RKO (cell line): ENCODE measurements at regions not wholly inside any gene's neighbourhood (a gene's known extent, or its start where the extent isn't known, plus 50 kb on each side); places are given as distances from the start of the nearest gene placed in this dataset.
A peak's percentile ranks its signal among the peaks of the same experiment; 100 is the strongest.

ENCODE experiments used
- DNase-seq: peaks from one replicate; pipeline ENCODE4 v3.0.0-alpha.2; 2016; ENCODE audit warnings: low spot score

DNA sequence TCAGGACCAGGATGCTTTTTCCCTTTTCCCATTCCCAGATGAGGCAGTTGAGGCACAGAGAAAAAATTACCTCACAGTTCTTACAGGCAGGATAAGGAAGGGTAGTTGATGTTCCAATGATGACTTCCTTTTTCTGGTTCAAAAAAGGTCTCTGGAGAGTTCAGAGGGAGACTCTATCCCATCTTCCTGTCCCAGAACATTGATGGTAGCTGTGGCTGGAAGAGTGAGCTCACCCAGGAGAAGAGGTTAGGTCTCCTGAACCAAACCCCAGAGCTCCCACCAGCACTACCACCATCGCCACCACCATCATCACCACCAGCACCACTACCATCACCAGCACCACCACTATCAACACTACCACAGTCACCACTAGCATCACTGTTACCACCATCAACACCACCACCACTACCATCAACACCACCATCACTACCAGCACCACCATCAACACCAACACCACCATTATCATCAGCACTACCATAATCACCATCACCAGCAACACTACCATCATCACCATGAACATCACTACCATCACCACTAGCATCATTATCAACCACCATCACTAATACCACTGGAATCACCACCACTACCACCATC lies 105.5 kb upstream of the RUNX3 start:
- no peak for DNase-seq

DNA sequence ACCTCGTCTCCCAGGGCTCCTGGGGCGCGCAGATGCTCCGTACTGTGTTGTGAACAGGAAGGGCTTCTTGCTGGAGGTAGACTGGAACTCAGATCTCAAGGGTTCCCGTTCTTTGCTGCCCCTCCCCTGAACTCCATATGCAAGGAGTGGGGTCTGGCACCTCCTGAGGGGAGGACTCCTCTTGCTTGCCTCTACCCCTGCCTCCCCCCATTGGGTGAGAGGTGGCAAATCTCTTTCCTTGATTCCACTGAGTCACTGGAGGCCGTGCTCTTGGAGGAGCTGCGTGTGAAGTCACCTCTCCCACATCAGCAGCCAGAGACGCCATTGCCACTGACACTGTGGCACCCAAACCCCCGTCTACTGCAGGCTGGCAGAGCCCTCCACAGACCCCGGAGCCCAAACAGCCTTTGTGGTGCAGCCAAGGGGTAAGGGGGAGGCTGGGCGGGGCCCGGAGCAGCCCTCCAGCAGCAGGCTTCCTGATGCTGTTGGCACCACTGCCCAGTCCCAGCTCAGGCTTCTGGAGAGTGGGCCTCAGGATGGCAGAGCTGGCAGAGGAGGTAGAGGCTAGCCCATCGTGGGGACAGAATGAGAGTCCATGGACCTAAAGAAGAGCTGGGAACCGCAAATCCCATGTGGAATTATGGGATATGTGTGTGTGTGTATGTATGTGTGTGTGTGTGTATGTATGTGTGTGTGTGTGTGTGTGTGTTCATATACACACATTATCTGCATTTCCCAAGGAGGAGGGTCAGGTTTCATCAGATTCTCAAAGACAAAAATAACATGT lies 104.9 kb upstream of the RUNX3 start:
- no peak for DNase-seq

DNA sequence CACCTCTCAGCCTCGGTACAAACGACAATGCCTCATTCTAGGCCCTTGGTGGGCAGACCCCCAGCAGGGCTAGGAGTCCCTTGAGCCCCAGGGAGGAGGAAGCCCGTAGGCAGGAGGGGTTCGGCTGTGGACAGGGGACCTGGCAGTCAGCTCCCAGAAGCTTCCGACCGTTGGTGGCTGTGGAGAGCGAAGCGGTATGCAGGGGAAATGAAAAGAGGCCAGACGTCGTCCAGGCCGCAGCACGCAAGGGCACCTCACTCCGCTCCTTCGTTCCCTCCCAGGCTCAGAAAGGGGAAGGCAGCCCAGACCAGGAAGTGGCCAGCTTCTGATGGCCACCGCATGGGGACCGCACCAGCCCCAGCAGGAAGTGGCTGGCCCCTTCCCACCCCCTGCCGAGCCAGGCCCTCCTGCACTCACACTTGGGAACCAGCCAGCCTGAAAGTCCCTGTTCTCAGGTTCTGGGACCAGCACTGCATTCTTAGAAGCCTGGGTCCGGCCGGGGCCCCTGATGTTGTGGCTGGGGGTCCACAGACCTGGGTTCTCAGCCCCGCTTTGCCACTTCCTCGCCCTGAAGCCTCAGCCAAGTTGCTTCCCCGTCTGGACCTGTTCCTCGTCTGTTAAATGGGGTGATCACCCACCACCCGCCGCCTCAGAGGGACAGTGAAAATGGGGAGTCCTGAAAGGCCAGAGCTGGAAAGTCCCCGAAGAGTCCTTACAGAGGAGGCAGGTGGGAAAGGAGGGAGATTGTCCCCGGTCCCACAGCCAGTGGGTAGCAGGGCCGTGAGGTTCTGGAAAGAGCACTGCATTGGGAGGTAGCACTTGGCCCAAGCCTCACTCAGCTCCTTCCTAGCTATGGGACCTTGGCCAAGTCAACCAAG lies 104.0 kb upstream of the RUNX3 start:
- DNase-seq = no peak

DNA sequence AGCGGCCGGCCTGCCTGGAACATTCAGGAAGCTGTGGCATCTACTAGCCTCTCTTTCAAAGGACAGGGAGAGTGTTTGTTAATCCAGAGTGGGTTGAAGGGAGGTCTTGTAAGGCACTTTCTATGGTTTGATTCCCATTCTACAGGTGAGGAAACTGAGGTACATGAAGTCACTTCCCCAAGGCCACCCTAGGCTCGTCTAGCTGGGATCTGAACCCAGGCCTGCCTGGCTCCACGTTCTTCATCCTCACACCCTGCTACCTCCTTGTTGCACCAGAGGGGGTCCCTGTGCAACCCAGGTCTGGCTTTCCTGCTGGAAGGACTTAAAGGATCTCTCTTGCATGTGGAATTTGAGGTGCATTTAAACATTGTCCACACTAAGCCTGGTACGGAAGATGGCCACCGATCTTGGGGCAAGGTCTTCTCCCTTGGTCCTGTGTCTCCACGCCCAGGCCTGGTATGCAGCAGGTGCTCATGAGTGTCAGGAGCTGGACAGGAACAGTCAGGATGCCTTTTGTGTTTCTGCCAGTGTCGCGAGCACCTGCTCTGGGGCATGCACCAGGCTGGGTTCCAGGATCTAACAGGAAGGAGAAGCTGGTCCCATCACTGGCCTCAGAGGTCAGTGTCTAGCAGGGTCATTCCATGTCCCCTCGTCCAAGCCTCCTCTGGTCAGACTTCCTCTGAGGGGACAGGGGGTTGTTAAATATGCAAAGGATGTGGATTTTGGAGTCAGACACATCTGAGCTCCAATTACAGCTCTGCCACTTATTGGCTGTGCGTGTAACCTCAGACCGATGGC lies 103.2 kb upstream of the RUNX3 start:
- no peak for DNase-seq

DNA sequence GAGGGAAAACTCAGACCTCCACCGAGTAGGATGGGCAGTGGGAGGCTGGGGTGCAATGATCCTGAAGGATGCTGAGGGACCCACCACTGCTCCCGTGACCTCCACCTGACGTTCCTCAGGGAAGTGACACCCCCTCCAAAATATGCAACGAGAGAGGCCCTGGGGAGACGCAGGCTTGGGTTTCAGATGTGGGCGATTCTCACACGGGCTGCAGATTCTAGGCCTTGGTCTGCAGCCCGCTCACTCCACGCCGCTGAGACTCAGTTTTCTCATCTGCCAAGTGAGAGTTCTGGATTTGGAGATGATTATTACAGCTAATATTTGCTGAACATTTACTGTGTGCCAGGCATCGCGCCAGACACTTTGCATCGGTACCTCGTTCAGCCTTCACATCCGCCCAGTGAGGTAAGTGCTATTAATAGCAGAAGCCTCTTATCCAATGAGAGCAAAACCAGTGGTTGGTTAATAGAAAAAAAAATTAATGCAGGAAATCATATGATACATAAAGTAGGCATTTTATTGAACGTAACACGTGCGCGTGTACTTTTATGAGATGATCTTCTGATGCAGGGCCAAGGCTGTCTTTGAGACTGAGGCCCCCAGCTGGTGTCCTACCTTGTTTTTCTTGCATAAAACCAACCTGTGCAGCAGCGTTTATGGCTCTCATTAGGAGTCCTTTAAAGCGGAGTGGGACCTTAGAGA lies 102.0 kb upstream of the RUNX3 start:
- DNase-seq = no peak

DNA sequence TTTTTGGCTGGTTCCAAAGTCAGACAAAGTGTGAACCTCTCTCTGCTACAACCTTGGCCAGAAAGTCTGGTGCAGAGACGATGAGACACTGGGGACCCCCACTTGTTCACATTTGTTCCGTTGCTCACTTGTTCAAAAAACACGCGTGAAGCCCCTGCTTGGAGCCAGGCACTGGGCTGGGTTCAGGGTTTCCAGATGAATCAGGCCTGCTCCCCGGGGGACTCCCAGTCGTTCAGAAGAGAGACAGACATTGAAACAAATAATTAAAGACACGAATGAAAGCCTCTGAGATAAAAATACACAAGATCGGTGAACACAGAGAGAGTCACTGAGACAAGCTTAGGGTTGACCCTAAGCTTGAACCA lies 101.5 kb upstream of the RUNX3 start:
- no peak for DNase-seq

DNA sequence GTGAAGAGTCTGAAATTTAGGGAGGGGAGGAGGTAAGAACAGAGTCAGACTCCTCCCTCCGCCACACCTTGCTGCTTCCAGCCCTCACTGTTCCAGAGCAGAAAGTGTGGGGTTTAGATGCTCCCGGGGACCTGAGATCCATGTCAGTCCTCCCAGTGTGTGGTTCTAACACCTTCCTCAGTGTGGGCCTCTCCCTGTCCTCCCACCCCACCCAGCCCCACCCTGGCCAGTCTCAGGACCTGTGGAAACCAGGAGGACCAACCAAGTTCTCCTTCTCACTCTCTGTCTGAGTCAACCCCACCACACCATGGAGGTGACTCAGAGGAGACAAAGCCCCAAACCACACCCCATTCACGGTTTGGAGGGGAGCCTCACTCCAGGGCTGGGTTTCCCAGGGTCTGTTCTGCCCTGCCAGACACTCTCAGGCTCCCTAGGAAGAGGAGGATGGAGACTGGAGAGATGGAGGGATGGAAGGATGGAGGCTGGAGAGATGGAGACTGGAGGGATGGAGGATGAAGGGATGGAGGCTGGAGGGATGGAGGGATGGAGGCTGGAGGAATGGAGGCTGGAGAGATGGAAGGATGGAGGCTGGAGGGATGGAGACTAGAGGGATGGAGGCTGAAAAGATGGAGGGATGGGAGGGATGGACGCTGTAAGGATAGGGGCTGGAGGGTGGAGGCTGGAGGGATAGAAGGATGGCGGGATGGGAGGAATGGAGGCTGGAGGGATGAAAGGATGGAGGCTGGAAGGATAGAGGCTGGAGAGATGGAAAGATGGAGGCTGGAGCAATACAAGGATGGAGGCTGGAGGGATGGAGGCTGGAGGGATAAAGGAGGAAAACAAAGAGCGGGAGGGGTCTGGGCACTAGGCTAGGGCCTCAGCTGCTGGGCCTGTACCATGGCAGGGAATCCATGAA lies 100.9 kb upstream of the RUNX3 start:
- no peak for DNase-seq

DNA sequence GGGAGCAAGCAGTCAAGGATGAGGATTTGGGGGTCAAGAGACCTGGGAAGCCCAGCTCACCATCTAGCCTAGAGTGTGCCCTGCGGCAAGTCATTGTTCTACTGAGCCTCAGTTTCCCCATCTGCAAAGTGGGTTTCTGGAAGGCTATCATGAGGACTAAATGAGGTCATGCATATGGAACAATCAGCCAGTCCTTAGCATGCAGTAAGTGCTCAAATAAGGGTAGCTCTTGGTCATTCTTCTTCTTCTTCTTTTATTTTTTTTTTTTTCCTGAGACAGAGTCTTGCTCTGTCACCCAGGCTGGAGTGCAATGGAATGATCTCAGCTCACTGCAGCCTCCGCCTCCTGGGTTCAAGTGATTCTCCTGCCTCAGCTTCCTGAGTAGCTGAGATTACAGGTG lies 99.9 kb upstream of the RUNX3 start:
- no peak for DNase-seq

DNA sequence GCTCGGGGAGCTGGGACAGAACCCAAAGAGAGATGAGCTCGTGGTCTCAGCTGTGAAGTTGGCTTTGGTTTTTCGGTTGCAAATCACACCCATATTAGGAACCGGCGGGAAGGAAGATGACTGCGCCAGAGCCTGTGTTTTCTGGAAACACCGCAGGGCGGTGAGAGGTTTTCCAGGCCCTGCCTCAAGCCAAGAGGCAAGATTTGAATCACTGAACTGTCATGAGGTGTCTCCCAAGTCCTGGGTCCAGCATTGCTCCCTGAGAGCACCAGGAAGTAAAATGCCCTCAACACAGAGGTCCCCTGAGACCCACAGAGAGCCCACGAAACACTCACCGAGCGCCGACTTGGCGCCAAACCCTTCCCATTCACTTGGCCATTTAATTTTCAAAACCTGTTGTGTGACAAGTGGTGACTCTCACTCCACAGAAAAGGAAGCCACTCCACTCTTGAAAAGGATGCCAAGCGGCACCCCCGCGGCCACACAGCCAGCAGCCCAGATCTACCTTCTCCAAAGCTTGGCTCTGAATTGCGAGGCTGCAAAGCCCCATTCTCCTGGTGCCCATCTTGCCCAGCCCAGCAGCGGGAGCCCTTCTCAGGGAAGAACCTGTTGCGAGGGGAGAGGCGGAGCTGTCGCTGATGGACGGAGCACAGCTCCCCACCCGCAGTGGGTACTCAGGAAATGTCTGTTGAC lies 99.0 kb upstream of the RUNX3 start:
- no peak for DNase-seq

DNA sequence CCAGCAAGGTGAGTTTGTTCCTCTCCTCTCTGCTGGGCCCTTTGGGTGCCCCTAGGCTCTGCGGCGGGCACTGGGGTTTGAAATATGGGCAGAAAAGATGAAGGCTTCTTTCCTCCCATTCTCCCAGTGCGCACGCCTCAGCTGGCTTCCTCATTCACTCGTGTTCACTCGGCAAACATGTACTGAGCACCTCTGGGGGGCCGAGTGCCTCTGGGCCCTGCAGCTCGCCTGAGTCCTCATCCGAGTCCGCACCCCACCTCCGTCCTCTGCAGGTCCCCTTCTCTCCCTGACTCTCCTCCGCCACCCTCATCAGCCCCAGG lies 98.5 kb upstream of the RUNX3 start:
- DNase-seq = no peak

DNA sequence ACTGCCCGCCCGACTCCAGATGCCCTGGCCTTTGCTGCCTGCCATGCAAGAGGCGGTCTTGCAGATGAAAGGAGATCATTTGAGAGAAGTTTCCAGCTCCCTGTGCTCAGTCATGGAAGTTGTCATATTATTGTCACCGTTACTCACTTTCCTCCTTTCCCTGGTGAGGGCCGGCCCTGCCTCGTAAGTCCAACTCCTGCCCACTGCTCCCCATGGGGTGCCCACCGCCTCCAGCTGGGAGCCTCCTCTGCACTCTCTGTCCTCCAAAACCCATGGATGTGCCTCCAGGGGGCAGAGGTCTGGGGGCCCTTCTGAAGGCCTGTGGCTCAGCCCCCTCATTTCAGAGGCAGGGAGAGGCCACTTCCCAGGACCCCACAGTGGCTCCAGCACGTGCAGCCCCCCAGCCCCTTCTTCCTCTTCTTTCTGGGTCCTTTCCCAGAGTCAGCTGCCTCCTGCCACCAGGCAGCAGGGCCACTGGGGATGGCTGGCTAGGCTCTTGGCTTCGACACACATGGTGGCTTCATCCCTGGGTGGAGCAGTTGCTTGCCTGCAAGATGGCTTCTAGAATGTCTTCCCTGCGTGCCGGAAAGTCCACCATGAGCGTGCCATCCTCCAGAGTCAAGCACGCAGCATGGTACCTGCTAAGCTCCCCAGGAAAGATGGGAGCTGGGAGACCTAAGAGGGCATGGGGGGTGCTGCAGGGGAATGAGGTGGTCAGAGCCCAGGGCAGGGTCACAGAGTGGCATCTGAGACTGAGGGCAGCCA lies 97.9 kb upstream of the RUNX3 start:
- no peak for DNase-seq

DNA sequence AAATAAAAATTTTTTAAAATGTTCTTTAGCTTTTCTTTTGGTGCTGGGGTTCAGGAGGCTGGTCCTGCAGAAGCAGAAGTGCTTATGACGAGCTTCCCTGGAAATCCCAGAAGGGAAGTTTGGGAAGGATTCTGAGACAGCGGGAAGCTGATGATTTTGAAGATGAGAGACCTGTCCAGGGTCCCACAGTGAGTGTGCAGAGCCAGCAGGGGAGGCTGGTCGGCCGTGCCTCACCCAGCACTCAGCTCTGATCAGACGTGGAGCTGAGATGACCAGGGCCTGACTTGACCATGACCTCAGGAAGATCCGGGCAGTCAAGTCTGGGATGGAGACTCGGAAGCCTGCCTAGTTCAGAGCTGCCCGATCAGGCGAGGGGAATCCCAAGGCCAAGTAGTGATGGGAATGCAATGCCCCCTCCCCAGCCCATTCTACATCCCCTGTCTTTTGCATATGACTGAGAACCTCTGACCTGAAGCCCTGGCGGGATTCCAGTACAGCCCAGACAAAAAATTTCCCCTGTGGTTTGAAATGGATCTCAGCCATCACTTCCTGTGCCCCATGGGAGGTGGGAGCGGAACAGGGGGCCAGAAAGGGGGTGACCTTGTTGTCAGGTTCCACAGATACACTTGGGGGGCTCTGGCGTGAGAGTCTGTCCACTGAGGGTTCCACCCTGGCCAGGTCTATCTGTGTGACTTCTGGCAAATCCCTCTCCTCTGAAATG lies 96.8 kb upstream of the RUNX3 start:
- DNase-seq = no peak

DNA sequence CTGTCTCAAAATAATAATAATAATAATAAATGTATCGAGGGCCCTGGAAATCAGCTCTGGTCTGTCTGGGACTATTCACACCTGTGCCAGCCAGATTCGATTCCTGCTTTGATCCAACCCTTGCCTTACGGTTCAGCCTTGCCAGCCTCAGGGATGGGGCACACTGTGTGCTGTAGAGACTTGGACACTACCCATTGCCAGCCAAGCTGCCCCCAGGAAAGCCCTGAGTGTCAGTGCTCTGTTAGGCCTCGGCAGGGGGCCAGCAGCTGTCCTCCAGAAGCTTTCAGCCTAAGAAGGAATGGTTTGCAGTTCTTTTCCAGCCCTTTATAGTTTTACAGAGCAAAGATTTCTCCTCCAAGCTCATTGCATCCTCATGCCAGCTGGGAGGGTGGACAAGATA lies 96.2 kb upstream of the RUNX3 start:
- DNase-seq = no peak

DNA sequence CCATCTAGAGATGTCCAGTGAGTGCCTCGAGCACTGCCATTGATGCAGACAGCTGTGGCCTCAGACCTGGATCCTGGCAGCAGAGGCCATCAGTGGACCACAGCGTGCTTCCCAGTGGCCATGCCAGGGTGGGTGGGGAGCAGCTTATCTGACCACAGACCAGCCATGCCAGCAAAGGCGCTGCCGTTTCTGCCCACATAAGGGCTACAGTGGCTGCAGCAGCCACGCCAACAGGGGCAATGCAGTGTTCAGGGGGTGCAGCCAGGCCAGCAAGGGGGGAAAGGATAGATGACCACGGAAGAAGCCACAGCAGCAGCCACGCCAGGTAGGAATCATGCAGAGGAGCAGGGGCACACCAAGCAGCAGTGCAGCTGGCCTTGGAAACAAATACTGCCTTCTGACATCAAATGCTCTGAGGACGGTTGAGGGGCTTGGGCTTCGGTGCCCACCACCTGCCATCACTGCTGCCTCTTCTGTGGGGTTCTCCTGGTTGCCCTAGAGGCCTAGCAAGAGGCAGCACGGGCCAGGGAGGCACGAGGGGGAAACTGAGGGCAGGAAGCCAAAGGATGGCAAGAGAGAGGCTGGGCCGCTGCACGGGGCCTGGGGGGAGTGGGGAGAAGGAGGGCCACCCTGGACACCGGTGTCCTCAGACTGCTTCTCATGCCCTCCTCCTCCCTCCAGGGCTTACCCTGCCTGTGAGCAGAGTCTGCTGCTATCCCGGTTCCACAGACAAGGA lies 94.7 kb upstream of the RUNX3 start:
- no peak for DNase-seq

DNA sequence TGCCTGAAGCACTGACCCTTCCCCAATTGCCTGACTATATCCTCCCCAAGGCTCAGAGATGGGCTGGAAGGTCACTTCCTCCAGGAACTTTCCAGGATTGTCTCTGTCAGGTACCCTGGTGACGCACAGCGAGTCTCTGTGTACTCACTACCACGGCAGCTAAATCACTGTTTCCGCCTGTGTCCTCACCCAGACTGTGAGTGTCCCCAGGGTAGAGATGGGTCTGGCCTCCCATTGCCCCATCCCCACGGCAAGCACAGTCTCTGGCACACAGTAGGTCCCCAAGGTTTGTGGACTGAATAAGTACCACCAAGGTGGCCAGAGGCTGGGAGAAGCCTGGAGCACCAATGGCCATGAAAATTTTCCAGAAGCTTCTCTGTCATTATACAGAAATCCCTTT lies 93.8 kb upstream of the RUNX3 start:
- no peak for DNase-seq

DNA sequence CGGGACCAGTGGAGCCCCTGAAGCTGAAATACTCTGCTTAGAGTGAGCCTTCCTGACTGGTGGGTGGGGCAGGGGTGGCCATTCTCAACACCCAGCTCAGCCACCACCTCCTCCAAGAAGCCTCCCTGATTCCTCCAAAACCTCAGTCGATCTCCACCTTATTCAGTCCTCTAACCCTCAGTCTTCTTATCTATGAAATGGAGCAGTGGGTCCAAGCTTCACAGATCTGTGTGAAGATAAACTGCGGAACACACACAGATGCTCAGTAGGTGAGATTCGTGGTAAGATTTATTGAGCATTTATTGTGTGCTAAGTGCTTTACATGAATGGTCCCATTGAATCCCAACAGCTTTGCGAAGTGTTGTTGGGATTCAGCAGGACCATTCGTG lies 93.1 kb upstream of the RUNX3 start:
- DNase-seq = no peak

DNA sequence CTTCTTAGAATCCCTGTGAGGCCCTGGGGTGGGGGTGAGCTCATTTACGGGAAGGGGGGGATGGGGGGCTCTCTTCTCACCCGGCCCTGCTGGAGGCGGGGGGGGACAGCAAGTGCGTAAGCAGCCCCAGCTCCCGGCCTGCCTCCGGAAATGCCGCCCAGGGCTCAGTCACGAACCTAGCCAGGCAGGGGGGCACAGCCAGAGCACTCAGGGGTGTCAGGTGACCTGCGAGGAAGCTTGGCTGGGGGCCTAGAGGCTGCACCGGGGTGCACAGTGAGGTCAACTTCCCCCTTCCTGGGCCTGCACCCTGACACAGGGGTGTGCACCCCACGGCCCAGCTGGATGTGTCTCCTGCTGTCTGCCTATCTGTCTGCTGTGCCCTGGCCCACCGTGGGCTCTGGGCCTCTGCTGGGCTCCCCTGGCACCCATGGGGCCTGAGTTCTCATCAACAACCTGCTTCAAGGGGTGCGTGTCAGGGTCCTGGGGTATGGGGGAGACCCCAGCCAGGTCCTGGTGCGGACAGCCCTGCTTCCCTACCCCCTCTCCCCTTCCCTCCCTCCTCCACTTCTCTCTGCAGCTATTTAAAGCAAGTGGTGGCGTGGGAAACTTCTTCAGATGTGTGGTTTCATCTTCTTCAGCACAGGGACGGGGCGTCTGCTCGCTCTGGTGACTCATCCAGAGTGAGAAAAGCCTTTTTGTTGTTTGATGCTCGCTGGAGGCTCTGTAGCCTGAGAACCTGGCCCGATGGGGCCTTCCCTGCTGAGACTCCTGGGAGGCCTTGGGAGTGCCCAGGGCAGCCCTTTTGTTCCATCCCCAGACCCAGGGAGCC lies 92.5 kb upstream of the RUNX3 start:
- DNase-seq = peak; percentile 34
